HepG2 (cell line): ENCODE measurements at regions not wholly inside any gene's neighbourhood (a gene's known extent, or its start where the extent isn't known, plus 50 kb on each side); places are given as distances from the start of the nearest gene placed in this dataset.
A peak's percentile ranks its signal among the peaks of the same experiment; 100 is the strongest.

Source experiments
- AFF4 ChIP-seq: sonication (generic); formaldehyde crosslinking; IDR thresholded peaks from 2 replicates; pipeline ENCODE4 v1.4.0; 2020; ENCODE audit warnings: missing genetic modification reagents
- PLRG1 ChIP-seq: fragments of 450-650 bp; conservative IDR thresholded peaks from 2 replicates; pipeline ENCODE4 v1.6.1; 2016
- RARA ChIP-seq: IDR thresholded peaks from 2 replicates; pipeline ENCODE4 v1.6.1; 2016; ENCODE audit warnings: missing genetic modification reagents, missing compliant biosample characterization
- RARG ChIP-seq: sonication (generic); formaldehyde crosslinking; IDR thresholded peaks from 2 replicates; pipeline ENCODE4 v1.4.0; 2020; ENCODE audit warnings: low read depth, mild to moderate bottlenecking, missing genetic modification reagents
- SP5 ChIP-seq: IDR thresholded peaks from 2 replicates; pipeline ENCODE4 v1.6.1; 2016; ENCODE audit warnings: low read depth, borderline replicate concordance
- TBX2 ChIP-seq: sonication (generic); formaldehyde crosslinking; IDR thresholded peaks from 2 replicates; pipeline ENCODE4 v1.5.0; 2020; ENCODE audit warnings: missing genetic modification reagents, mild to moderate bottlenecking, borderline replicate concordance
- TFAP4 ChIP-seq: sonication (generic); IDR thresholded peaks from 2 replicates; pipeline ENCODE4 v1.6.1; 2016; ENCODE audit warnings: low read depth, borderline replicate concordance
- ZFP37 ChIP-seq: sonication (generic); formaldehyde crosslinking; IDR thresholded peaks from 2 replicates; pipeline ENCODE4 v1.4.0; 2020; ENCODE audit warnings: missing genetic modification reagents, borderline replicate concordance
- ZNF720 ChIP-seq: sonication (generic); formaldehyde crosslinking; IDR thresholded peaks from 2 replicates; pipeline ENCODE4 v1.4.0; 2020; ENCODE audit warnings: missing genetic modification reagents
- ZNF747 ChIP-seq: sonication (generic); formaldehyde crosslinking; IDR thresholded peaks from 2 replicates; pipeline ENCODE4 v1.8.1; 2023; ENCODE audit warnings: missing genetic modification reagents, mild to moderate bottlenecking, borderline replicate concordance
- ZNF792 ChIP-seq: IDR thresholded peaks from 2 replicates; pipeline ENCODE4 v1.6.1; 2016
- TF ChIP-seq, protein P1 (sequence below): IDR thresholded peaks from 2 replicates; pipeline ENCODE4 v1.4.0; 2020; ENCODE audit warnings: mild to moderate bottlenecking, missing genetic modification reagents
- TF ChIP-seq, protein P2 (sequence below): sonication (generic); formaldehyde crosslinking; IDR thresholded peaks from 2 replicates; pipeline ENCODE4 v1.4.0; 2020; ENCODE audit warnings: mild to moderate bottlenecking, missing genetic modification reagents

DNA sequence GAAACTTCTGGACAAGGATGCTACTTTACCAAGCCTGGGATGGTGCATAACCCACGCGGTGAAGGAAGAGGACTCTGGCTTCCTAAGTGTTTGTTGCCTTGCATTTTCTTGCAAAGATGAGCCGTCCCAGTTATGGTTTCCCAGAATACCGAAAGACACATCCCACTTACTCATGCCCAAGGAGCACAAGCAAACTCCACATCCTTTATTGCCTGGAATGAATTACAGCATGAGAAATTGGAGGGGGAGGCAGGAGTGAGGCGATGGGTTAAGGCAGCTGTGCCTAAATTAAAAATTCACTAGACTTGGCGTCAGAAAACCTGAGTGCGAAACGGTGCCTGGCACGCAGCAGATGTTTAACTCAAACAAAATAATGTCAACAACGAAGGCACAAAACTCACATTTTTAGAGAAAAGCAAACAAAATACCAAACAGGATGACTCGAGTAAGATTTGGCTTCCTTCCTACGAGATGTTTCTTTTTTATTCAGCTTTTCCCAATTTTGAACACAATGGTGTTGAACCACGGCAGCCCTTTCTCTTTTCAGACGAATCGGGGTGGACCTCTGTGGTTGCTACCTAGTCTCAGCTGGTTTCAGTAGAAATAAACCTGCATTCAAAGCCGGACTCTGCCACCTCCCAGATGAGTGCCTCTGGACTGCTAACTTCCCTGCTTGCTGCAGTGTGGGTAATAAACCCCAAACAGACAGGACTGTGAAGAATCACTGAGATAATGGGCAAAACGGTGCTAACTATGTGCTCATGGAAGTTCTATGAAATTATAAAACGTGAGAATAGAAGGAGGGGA is 100.3 kb upstream of the NCK2 start (continued):
- TF ChIP-seq RARG (CRISPR knock-in tag) = no peak
- no peak for TF ChIP-seq SP5 (CRISPR knock-in tag)
- TF ChIP-seq, protein P1, sequence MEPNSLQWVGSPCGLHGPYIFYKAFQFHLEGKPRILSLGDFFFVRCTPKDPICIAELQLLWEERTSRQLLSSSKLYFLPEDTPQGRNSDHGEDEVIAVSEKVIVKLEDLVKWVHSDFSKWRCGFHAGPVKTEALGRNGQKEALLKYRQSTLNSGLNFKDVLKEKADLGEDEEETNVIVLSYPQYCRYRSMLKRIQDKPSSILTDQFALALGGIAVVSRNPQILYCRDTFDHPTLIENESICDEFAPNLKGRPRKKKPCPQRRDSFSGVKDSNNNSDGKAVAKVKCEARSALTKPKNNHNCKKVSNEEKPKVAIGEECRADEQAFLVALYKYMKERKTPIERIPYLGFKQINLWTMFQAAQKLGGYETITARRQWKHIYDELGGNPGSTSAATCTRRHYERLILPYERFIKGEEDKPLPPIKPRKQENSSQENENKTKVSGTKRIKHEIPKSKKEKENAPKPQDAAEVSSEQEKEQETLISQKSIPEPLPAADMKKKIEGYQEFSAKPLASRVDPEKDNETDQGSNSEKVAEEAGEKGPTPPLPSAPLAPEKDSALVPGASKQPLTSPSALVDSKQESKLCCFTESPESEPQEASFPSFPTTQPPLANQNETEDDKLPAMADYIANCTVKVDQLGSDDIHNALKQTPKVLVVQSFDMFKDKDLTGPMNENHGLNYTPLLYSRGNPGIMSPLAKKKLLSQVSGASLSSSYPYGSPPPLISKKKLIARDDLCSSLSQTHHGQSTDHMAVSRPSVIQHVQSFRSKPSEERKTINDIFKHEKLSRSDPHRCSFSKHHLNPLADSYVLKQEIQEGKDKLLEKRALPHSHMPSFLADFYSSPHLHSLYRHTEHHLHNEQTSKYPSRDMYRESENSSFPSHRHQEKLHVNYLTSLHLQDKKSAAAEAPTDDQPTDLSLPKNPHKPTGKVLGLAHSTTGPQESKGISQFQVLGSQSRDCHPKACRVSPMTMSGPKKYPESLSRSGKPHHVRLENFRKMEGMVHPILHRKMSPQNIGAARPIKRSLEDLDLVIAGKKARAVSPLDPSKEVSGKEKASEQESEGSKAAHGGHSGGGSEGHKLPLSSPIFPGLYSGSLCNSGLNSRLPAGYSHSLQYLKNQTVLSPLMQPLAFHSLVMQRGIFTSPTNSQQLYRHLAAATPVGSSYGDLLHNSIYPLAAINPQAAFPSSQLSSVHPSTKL (CRISPR knock-in tag) = 0 out of 2 replicates have a peak, but pooled peaks have one; percentile 43
- TF ChIP-seq ZNF792 (CRISPR knock-in tag) = no peak
- TF ChIP-seq AFF4 (CRISPR knock-in tag) = no peak
- TF ChIP-seq PLRG1 = no peak
- peak; percentile 63 for TF ChIP-seq TBX2 (CRISPR knock-in tag)
- TF ChIP-seq ZFP37 (CRISPR knock-in tag) = no peak
- 0 out of 2 replicates have a peak, but pooled peaks have one; percentile 12 for TF ChIP-seq RARA
- TF ChIP-seq, protein P2, sequence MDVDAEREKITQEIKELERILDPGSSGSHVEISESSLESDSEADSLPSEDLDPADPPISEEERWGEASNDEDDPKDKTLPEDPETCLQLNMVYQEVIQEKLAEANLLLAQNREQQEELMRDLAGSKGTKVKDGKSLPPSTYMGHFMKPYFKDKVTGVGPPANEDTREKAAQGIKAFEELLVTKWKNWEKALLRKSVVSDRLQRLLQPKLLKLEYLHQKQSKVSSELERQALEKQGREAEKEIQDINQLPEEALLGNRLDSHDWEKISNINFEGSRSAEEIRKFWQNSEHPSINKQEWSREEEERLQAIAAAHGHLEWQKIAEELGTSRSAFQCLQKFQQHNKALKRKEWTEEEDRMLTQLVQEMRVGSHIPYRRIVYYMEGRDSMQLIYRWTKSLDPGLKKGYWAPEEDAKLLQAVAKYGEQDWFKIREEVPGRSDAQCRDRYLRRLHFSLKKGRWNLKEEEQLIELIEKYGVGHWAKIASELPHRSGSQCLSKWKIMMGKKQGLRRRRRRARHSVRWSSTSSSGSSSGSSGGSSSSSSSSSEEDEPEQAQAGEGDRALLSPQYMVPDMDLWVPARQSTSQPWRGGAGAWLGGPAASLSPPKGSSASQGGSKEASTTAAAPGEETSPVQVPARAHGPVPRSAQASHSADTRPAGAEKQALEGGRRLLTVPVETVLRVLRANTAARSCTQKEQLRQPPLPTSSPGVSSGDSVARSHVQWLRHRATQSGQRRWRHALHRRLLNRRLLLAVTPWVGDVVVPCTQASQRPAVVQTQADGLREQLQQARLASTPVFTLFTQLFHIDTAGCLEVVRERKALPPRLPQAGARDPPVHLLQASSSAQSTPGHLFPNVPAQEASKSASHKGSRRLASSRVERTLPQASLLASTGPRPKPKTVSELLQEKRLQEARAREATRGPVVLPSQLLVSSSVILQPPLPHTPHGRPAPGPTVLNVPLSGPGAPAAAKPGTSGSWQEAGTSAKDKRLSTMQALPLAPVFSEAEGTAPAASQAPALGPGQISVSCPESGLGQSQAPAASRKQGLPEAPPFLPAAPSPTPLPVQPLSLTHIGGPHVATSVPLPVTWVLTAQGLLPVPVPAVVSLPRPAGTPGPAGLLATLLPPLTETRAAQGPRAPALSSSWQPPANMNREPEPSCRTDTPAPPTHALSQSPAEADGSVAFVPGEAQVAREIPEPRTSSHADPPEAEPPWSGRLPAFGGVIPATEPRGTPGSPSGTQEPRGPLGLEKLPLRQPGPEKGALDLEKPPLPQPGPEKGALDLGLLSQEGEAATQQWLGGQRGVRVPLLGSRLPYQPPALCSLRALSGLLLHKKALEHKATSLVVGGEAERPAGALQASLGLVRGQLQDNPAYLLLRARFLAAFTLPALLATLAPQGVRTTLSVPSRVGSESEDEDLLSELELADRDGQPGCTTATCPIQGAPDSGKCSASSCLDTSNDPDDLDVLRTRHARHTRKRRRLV (CRISPR knock-in tag) = no peak
- no peak for TF ChIP-seq ZNF747 (CRISPR knock-in tag)
- TF ChIP-seq ZNF720 = no peak
- TF ChIP-seq TFAP4 = peak; percentile 33; the same call in 1 of the 2 replicates
